Lower lobe of right lung (tissue), 2 donors: ENCODE measurements at regions not wholly inside any gene's neighbourhood (a gene's known extent, or its start where the extent isn't known, plus 50 kb on each side); places are given as distances from the start of the nearest gene placed in this dataset.

Source experiments
- ATAC-seq, 2 donors: fragments of 200-7000 bp; cut with Tn5 transposase; one replicate each; pipeline ENCODE4 v1.9.1; 2020 to 2022; ENCODE audit warnings: mild to moderate bottlenecking in 2 of 2, moderate library complexity in 2 of 2
- DNase-seq: peaks from one replicate; pipeline ENCODE4 v3.0.0-alpha.2; 2020
- H3K27ac ChIP-seq: fragments of 200-600 bp; one replicate; pipeline ENCODE4 v1.8.0; 2022
- H3K27me3 ChIP-seq: fragments of 200-600 bp; one replicate; pipeline ENCODE4 v1.8.0; 2022; ENCODE audit warnings: low read depth
- H3K36me3 ChIP-seq: fragments of 200-600 bp; one replicate; pipeline ENCODE4 v1.8.0; 2022; ENCODE audit warnings: mild to moderate bottlenecking
- H3K4me1 ChIP-seq: fragments of 200-600 bp; one replicate; pipeline ENCODE4 v1.8.0; 2022
- H3K4me3 ChIP-seq: fragments of 200-600 bp; one replicate; pipeline ENCODE4 v1.8.0; 2022; ENCODE audit warnings: mild to moderate bottlenecking
- H3K9me3 ChIP-seq: fragments of 200-600 bp; one replicate; pipeline ENCODE4 v1.8.0; 2022
- CTCF ChIP-seq: fragments of 200-600 bp; IDR thresholded peaks from one replicate; pipeline ENCODE4 v1.8.0; 2022; ENCODE audit warnings: antibody characterized with exemption, mild to moderate bottlenecking
- intact Hi-C: fragments of 100-400 bp; cut with DNase I; formaldehyde crosslinking; loops from one replicate; pipeline ENCODE4 v1.11.0; 2022
- donor health status: DM: no; HTN: yes; CAD: no; lungs with severe emphysema.

GRCh38 chr6:80622641-80623040 lies 516.2 kb downstream of the BCKDHB start:
- no peak for TF ChIP-seq CTCF
- H3K9me3 ChIP-seq = peaks cover 7% of the 10 kb centered on the region
- intact Hi-C loops = no loop called here
- H3K27me3 ChIP-seq = no peaks in the 10 kb centered on the region
- no peak overlapping the region for H3K27ac ChIP-seq
- H3K36me3 ChIP-seq = no peaks in the 10 kb centered on the region
- H3K4me1 ChIP-seq = no peaks in the 10 kb centered on the region
- H3K4me3 ChIP-seq = no peak overlapping the region
- ATAC-seq (peak; percentile 74 to 84), DNase-seq (peak; percentile 63)

- H3K4me3 ChIP-seq = no peak overlapping the region
- no peak overlapping the region for H3K27ac ChIP-seq
- DNase-seq (no peak), ATAC-seq (no peak)
- H3K4me1 ChIP-seq = no peaks in the 10 kb centered on the region
- peaks cover 5% of the 10 kb centered on the region for H3K9me3 ChIP-seq
- intact Hi-C loops = no loop called here
- no peak for TF ChIP-seq CTCF
- no peaks in the 10 kb centered on the region for H3K27me3 ChIP-seq
- H3K36me3 ChIP-seq = no peaks in the 10 kb centered on the region
Observed at GRCh38 chr6:80618953-80619352, 512.5 kb downstream of the BCKDHB start.

- intact Hi-C loops = no loop called here
- Histone ChIP-seq H3K27ac (no peak overlapping the region), H3K36me3 (no peaks in the 10 kb centered on the region), H3K4me1 (peaks cover 18% of the 10 kb centered on the region), H3K4me3 (no peak overlapping the region), H3K27me3 (no peaks in the 10 kb centered on the region), H3K9me3 (no peaks in the 10 kb centered on the region)
- ATAC-seq (peak in 1 of 2 donors; percentile 17), DNase-seq (no peak)
- no peak for TF ChIP-seq CTCF
Observed at GRCh38 chr6:80610846-80611245, 504.4 kb downstream of the BCKDHB start.

- no peaks in the 10 kb centered on the region for H3K27me3 ChIP-seq
- no peak for TF ChIP-seq CTCF
- intact Hi-C loops = no loop called here
- no peak overlapping the region for H3K4me3 ChIP-seq
- H3K36me3 ChIP-seq = no peaks in the 10 kb centered on the region
- H3K27ac ChIP-seq = no peak overlapping the region
- ATAC-seq (no peak), DNase-seq (no peak)
- H3K9me3 ChIP-seq = no peaks in the 10 kb centered on the region
- peaks cover 18% of the 10 kb centered on the region for H3K4me1 ChIP-seq
Observed at GRCh38 chr6:80608881-80609280, 502.4 kb downstream of the BCKDHB start.

GRCh38 chr6:80607811-80608391 lies 501.4 kb downstream of the BCKDHB start:
- Histone ChIP-seq H3K27me3 (no peaks in the 10 kb centered on the region), H3K9me3 (no peaks in the 10 kb centered on the region), H3K4me1 (peaks cover 18% of the 10 kb centered on the region), H3K27ac (no peak overlapping the region), H3K36me3 (no peaks in the 10 kb centered on the region), H3K4me3 (no peak overlapping the region)
- no peak for TF ChIP-seq CTCF
- ATAC-seq (peak; percentile 81 to 92), DNase-seq (no peak)
- intact Hi-C loops = no loop called here
